ENCODE measurements at regions not wholly inside any gene's neighbourhood (a gene's known extent, or its start where the extent isn't known, plus 50 kb on each side); places are given as distances from the start of the nearest gene placed in this dataset.

DNA sequence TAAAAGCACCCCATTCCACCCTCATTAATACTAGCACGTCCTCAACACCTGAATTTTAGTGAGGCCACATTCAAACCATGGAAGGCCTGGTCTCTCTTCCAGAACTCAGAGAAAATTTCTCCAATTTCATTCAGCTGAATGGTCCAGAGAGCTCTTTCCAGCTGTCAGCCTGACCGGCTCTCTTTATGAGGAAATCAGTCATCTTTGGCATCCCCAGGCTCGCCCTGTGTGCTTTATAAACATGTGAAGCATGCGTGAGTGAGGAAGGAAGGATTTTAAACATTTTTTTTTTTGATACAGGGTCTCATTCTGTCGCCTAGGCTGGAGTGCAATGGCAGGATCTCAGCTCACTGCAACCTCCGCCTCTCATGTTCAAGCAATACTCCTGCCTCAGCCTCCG lies 1812.9 kb upstream of the TENM3 start:
- Mint-ChIP-seq H3K9me3 (ENCODE audit: unreplicated experiment) (no peaks in the 10 kb centered on the region), H3K36me3 (ENCODE audit: low read depth, unreplicated experiment) (no peaks in the 10 kb centered on the region), H3K27ac (ENCODE audit: unreplicated experiment) (no peak overlapping the region), H3K4me1 (ENCODE audit: unreplicated experiment) (peaks cover 10% of the 10 kb centered on the region), H3K27me3 (ENCODE audit: unreplicated experiment) (no peaks in the 10 kb centered on the region), H3K4me3 (ENCODE audit: unreplicated experiment) (no peak overlapping the region)
- TF ChIP-seq, protein P1, sequence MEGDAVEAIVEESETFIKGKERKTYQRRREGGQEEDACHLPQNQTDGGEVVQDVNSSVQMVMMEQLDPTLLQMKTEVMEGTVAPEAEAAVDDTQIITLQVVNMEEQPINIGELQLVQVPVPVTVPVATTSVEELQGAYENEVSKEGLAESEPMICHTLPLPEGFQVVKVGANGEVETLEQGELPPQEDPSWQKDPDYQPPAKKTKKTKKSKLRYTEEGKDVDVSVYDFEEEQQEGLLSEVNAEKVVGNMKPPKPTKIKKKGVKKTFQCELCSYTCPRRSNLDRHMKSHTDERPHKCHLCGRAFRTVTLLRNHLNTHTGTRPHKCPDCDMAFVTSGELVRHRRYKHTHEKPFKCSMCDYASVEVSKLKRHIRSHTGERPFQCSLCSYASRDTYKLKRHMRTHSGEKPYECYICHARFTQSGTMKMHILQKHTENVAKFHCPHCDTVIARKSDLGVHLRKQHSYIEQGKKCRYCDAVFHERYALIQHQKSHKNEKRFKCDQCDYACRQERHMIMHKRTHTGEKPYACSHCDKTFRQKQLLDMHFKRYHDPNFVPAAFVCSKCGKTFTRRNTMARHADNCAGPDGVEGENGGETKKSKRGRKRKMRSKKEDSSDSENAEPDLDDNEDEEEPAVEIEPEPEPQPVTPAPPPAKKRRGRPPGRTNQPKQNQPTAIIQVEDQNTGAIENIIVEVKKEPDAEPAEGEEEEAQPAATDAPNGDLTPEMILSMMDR (IDR thresholded peaks at IDR 0.05; ENCODE audit: unreplicated experiment), result no peak
- DNase-seq (ENCODE audit: low spot score), result no peak

DNA sequence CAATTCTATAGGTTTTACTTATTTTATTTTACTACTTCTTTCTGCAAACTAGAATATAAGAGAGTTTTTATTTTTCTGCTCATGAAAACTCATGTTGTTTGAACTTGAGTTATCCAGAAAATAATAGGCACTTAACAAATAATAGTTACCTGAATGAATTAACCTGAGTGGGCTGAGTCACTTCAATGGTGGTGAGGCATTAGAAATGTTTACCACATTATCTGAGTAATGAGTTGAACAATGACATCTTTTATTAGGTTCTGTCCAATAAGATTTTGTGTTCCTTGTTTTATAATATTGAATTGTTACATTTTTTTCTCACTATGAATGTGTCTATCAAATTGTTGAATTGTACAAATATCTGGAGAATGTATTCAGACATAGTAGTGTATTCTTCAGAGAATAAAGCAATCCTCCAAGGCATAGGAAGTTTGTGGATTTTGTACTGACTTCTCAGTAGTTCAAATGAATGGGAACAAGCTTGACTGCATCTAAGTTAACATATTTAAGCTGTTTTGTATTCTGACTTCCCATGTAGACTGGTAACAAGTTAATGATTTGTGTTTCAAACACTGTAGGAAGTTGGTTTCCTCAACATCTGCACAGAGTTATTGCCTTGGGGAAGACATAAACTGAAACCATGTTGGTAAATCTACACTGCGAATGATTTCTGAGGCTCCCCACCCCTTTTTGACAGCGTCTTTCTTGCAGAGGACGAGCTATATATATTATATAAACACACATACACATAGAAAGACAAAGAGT lies 1808.9 kb upstream of the TENM3 start:
- no peaks in the 10 kb centered on the region for H3K27me3 Mint-ChIP-seq (ENCODE audit: unreplicated experiment)
- TF ChIP-seq, protein P1 (IDR thresholded peaks at IDR 0.05; ENCODE audit: unreplicated experiment), result no peak
- H3K4me3 Mint-ChIP-seq (ENCODE audit: unreplicated experiment), result no peak overlapping the region
- DNase-seq (ENCODE audit: low spot score), result no peak
- peaks cover 22% of the 10 kb centered on the region for H3K4me1 Mint-ChIP-seq (ENCODE audit: unreplicated experiment)
- no peaks in the 10 kb centered on the region for H3K9me3 Mint-ChIP-seq (ENCODE audit: unreplicated experiment)
- H3K27ac Mint-ChIP-seq (ENCODE audit: unreplicated experiment), result peak overlapping the region; percentile 48
- H3K36me3 Mint-ChIP-seq (ENCODE audit: low read depth, unreplicated experiment), result no peaks in the 10 kb centered on the region

DNA sequence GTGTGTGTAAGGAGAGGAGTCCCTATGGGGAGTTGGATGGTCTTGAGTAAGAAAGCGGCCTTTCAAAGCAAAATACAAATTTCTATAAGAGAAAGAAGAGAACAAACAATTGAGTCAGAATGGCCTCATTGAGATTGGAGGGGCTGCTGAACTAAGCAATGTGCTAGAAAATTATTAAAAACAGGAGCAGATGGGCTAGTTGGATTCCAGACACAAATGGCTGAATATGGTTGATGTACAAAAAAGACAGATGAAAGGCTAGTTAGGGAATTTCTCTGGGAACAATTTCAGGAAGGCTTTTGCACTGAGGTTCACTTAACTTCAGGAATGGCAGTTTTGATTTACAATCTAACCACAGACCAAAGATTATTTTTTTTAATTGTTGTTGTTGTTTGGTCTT lies 1806.8 kb upstream of the TENM3 start:
- H3K4me3 Mint-ChIP-seq (ENCODE audit: unreplicated experiment), result no peak overlapping the region
- no peaks in the 10 kb centered on the region for H3K27me3 Mint-ChIP-seq (ENCODE audit: unreplicated experiment)
- TF ChIP-seq, protein P1 (IDR thresholded peaks at IDR 0.05; ENCODE audit: unreplicated experiment), result no peak

DNA sequence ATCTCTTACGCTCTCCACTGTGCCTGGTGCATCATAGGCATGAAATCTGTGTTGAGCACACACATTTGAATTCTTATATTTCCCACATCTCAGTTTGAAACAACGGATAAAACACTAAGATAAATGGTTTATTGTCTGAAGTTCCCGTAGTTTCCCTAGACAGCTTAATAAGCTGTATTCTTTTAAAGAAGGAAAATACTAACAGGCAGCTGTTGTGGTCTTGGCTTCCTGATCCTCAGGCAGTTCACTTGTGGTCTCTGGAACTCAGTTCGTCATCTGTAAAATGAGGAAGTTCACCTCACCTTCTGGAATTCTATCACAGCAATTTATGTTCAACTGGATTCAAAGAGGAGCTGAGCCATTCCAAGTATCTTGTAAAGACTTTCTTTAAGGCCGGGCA lies 1805.6 kb upstream of the TENM3 start:
- Mint-ChIP-seq H3K4me3 (ENCODE audit: unreplicated experiment) (no peak overlapping the region), H3K27ac (ENCODE audit: unreplicated experiment) (peak overlapping the region; percentile 86), H3K9me3 (ENCODE audit: unreplicated experiment) (no peaks in the 10 kb centered on the region), H3K4me1 (ENCODE audit: unreplicated experiment) (peaks cover 22% of the 10 kb centered on the region), H3K27me3 (ENCODE audit: unreplicated experiment) (no peaks in the 10 kb centered on the region), H3K36me3 (ENCODE audit: low read depth, unreplicated experiment) (no peaks in the 10 kb centered on the region)
- TF ChIP-seq, protein P1 (IDR thresholded peaks at IDR 0.05; ENCODE audit: unreplicated experiment), result no peak
- DNase-seq (ENCODE audit: low spot score), result no peak

More for the DNA sequence above, 1806.8 kb upstream of the TENM3 start:
- Mint-ChIP-seq H3K4me1 (ENCODE audit: unreplicated experiment) (peaks cover 22% of the 10 kb centered on the region), H3K27ac (ENCODE audit: unreplicated experiment) (peak overlapping the region; percentile 39), H3K9me3 (ENCODE audit: unreplicated experiment) (no peaks in the 10 kb centered on the region), H3K36me3 (ENCODE audit: low read depth, unreplicated experiment) (no peaks in the 10 kb centered on the region)
- no peak for DNase-seq (ENCODE audit: low spot score)

DNA sequence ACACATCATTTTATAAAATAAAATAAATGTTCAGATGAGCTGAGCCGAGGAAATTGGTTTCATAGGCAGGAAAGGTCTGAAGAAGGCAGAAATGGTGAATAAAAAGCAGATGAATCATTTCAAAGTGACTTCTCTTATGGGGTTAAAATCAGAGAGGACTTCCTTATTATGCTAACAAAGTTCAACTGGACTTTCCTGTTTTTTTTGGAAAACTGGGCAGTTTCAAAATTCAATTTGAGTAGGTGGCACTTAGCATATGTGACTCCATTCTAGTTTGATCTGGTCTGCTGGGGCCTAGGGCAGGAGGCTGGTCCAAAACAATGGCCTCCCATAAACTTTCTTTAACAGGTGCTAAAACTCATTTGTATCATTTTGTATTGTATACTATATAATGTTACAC lies 1794.9 kb upstream of the TENM3 start:
- H3K4me3 Mint-ChIP-seq (ENCODE audit: unreplicated experiment), result no peak overlapping the region
- DNase-seq (ENCODE audit: low spot score), result no peak
- no peaks in the 10 kb centered on the region for H3K36me3 Mint-ChIP-seq (ENCODE audit: low read depth, unreplicated experiment)
- peaks cover 1% of the 10 kb centered on the region for H3K27me3 Mint-ChIP-seq (ENCODE audit: unreplicated experiment)
- no peaks in the 10 kb centered on the region for H3K9me3 Mint-ChIP-seq (ENCODE audit: unreplicated experiment)
- H3K27ac Mint-ChIP-seq (ENCODE audit: unreplicated experiment), result no peak overlapping the region
- TF ChIP-seq, protein P1 (IDR thresholded peaks at IDR 0.05; ENCODE audit: unreplicated experiment), result no peak
- H3K4me1 Mint-ChIP-seq (ENCODE audit: unreplicated experiment), result peaks cover 15% of the 10 kb centered on the region

All from endothelial cell (in vitro differentiated cells).